WTC11 (cell line): ENCODE measurements at regions not wholly inside any gene's neighbourhood (a gene's known extent, or its start where the extent isn't known, plus 50 kb on each side); places are given as distances from the start of the nearest gene placed in this dataset.

Experiments
- ELF4 ChIP-seq: sonication (generic); formaldehyde crosslinking; IDR thresholded peaks from 2 replicates; pipeline ENCODE4 v1.8.1; 2022; ENCODE audit warnings: low read depth, mild to moderate bottlenecking, moderate library complexity, missing genetic modification reagents
- ESRRA ChIP-seq: sonication (generic); formaldehyde crosslinking; IDR thresholded peaks from 2 replicates; pipeline ENCODE4 v1.8.1; 2022; ENCODE audit warnings: mild to moderate bottlenecking, missing genetic modification reagents, borderline replicate concordance
- TF ChIP-seq, protein P1 (sequence below): fragments of 200-600 bp; IDR thresholded peaks from 2 replicates; pipeline ENCODE4 v1.8.0; 2022; ENCODE audit warnings: antibody characterized with exemption

DNA sequence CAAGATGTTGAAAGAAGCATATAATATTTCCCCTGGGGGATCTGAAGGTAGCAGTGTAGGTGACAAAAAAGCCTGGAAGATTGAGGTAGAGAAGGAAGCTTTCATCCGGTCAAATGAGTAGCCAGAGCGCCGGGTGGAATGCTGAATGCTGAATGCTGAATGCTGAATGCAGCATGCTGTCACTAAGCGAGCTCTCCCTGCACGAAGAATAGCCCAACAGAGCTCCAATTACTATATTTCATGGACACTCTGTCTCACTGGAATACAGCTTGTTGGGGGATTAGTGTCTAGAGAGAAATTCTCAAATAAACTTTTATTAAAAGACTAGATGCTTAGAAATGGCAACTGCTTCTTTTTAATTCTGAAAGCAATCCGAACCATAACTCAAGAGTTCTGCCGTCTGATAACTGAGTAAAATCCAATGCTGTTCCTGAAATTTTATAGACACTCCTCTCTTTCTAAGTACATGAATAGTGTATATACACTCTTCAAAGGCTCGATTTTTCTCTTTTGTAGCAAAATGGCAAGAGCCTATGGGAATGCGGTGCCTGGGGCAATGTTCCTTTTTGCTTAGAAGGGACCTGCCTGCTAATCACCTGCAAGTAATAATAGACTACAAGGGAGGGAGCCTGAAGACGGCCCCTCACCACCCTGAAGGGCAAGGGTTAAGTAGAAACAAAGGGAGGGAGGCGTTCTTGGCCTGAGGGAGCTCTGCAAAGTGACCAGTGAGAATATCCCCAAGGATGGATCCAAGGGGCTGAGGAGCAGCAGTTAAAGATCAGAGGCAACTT is 203.7 kb upstream of the ESRRG start:
- TF ChIP-seq, protein P1, sequence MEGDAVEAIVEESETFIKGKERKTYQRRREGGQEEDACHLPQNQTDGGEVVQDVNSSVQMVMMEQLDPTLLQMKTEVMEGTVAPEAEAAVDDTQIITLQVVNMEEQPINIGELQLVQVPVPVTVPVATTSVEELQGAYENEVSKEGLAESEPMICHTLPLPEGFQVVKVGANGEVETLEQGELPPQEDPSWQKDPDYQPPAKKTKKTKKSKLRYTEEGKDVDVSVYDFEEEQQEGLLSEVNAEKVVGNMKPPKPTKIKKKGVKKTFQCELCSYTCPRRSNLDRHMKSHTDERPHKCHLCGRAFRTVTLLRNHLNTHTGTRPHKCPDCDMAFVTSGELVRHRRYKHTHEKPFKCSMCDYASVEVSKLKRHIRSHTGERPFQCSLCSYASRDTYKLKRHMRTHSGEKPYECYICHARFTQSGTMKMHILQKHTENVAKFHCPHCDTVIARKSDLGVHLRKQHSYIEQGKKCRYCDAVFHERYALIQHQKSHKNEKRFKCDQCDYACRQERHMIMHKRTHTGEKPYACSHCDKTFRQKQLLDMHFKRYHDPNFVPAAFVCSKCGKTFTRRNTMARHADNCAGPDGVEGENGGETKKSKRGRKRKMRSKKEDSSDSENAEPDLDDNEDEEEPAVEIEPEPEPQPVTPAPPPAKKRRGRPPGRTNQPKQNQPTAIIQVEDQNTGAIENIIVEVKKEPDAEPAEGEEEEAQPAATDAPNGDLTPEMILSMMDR, result no peak
- no peak for TF ChIP-seq ELF4 (CRISPR knock-in tag)
- no peak for TF ChIP-seq ESRRA (CRISPR knock-in tag)
